ENCODE measurements at regions not wholly inside any gene's neighbourhood (a gene's known extent, or its start where the extent isn't known, plus 50 kb on each side); places are given as distances from the start of the nearest gene placed in this dataset.
"Not testable (repeated sequence)": the region's sequence is repeated elsewhere in the genome, so short reads cannot be mapped to it uniquely, and the experiment has no call there.

DNA sequence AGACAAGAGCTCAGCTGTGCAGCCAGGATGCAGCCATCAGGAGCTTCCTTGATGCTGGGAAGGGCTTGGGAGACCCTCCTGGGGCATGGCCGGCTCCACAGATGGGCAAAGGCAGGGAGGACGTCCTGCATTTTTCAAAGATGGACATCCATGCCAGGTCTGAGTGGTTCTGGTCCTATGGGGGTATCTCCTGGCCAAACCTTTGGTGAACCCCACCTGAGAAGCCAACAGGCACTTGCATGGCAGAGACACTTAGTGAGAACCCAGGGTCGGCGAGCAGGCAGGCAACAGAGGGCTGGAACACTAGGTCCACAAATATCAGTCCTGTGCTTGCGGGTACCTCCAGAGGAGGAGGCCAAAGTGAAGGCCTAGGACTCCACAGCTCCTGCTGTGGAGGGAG, 70.0 kb downstream of the KCTD15 start:
- no peak for DNase-seq (ENCODE audit: low read depth)
- H3K4me3 ChIP-seq (ENCODE audit: low read depth, low read length): no peak overlapping the region
- TF ChIP-seq, protein P1, sequence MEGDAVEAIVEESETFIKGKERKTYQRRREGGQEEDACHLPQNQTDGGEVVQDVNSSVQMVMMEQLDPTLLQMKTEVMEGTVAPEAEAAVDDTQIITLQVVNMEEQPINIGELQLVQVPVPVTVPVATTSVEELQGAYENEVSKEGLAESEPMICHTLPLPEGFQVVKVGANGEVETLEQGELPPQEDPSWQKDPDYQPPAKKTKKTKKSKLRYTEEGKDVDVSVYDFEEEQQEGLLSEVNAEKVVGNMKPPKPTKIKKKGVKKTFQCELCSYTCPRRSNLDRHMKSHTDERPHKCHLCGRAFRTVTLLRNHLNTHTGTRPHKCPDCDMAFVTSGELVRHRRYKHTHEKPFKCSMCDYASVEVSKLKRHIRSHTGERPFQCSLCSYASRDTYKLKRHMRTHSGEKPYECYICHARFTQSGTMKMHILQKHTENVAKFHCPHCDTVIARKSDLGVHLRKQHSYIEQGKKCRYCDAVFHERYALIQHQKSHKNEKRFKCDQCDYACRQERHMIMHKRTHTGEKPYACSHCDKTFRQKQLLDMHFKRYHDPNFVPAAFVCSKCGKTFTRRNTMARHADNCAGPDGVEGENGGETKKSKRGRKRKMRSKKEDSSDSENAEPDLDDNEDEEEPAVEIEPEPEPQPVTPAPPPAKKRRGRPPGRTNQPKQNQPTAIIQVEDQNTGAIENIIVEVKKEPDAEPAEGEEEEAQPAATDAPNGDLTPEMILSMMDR (IDR thresholded peaks at IDR 0.05; ENCODE audit: low read depth, low read length, missing control alignments): no peak

DNA sequence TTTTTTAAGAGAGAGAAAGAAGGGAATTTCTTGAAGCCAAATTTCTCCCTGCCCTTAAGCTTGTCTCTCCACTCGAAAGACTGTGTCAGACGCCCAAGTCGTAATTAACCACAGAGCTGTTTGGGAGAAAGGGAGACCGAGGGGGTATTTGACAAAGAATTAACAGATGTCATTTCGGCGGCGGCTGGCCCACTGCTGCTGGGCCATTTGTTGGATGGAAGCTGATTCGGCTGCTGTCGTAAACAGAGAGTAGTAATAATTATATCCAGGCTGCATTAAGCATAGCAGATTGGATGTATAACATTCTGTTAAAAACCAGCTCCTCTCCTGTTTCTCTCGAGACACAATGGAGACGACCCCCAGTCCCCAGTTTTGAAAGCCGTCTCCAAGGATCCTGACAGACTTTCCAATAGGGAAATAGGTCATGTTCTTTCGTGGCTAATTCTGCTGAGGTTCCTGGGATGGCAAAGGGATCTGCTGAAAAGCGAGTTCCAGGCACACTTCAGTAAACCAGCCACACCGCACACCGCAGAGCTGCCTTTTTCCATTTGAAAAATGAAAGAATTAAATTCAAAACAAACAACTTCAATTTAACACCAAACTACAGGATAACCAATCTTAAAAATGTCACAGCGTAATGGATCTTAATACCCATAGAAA, 71.5 kb downstream of the KCTD15 start:
- TF ChIP-seq, protein P1 (IDR thresholded peaks at IDR 0.05; ENCODE audit: low read depth, low read length, missing control alignments): no peak
- DNase-seq (ENCODE audit: low read depth): no peak
- H3K4me3 ChIP-seq (ENCODE audit: low read depth, low read length): no peak overlapping the region

DNA sequence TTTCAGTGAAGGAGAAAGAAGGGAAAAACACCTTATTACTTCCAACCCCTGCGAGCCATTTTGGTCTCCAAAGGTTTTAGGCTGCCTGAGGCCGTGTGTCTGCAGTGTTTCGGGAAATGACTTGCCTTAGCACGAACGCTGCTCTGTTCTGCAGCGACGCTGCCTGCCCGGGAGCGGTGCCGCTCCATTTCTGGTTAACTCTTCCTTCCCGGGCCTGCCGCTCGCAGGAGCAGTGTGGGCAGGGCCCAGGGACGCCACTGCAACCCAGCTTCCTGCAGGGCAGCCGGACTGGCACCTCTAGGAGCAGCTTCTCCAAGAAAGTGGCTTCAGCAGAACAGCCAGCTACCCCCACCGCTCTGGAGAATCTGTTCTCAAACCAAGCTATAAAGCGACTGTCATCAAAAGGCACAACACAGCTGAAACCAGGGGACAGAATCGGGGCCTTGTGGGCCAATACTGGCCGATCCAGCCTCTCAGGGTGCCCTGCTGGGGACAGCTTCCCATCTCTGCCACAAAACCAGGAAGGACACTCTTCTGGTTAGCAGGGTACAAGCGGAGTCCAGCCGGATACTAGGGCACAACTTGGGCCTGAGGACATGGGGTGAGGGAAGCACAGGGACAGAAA, 72.2 kb downstream of the KCTD15 start:
- TF ChIP-seq, protein P1 (IDR thresholded peaks at IDR 0.05; ENCODE audit: low read depth, low read length, missing control alignments): no peak
- DNase-seq (ENCODE audit: low read depth): no peak
- H3K4me3 ChIP-seq (ENCODE audit: low read depth, low read length): no peak overlapping the region

DNA sequence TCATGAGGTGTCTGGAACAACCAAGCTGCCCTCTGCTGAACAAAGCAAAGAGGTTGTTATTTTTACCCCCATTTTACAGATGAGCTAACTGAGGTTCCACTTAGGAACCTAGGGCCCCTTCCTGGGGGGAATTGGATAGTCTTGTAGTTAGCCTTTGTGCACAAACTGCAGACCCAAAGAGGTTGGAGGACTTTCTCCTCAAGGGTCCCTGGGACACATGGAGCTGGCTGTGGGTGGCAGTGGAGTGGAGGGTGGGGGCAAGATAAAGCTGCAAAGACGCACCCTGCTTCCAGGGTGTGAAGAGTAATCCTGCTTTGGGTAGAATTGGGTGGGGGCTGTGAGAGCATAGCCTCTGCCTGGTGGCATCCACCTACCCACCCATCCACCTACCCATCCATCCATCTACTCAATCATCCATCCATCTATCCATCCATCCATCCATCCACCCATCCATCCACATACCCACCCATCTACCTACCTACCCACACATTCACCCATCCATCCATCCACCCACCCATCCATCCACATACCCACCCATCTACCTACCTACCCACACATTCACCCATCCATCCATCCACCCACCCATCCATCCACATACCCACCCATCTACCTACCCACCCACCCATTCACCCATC, 73.7 kb downstream of the KCTD15 start:
- not testable (repeated sequence) for DNase-seq (ENCODE audit: low read depth); H3K4me3 ChIP-seq (ENCODE audit: low read depth, low read length)

DNA sequence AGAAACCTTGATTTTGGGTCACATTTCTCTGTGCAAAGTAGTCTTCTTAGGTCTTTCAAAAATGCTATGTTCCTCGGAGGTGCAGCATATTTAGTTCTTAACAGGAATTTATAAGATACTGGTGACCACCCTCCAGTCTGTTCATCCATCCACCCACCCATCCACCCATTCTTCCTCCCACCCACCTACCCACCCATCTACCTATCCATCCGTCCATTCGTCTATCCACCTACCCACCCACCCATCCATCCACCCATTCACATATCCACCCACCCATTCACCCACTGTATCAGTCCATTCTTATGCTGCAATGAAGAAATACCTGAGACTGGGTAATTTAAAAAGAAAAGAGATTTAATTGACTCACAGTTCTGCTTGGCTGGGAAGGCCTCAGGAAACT, 74.9 kb downstream of the KCTD15 start:
- TF ChIP-seq, protein P1 (IDR thresholded peaks at IDR 0.05; ENCODE audit: low read depth, low read length, missing control alignments): no peak
- DNase-seq (ENCODE audit: low read depth): no peak
- H3K4me3 ChIP-seq (ENCODE audit: low read depth, low read length): no peak overlapping the region

DNA sequence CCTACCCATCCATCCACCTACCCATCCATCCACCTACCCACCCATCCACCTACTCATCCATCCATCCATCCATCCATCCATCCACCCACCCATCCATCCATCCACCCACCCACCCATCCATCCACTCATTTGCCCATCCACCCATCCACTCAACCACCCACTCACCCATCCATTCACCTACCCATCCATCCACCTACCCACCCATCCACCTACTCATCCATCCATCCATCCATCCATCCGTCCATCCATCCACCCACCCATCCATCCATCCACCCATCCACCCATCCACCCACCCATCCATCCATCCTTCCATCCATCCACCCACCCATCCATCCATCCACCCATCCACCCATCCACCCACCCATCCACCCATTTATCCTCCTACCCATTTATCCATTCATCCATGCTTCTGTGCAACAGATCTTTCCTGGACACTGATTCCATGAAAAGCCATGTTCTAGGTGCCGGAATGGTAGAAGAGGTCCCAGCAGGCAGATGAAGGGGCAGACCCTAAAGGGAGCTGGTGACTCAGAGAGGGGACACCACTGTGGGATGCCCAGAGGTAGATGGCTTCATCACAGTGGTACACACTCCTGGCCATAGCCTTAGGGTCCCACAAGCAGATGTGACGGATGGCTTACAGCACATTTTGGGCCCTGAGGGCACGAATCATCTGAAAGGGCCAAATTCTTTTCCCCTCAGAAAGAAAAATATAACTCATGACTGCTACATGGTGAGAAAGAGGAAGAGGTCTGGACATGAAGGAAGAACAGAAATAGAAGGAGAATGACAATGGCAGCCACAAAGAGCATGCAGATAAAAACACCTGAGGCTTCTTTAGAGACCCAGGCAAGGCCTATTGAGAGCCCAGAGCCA, 76.0 kb downstream of the KCTD15 start:
- no peak overlapping the region for H3K4me3 ChIP-seq (ENCODE audit: low read depth, low read length)
- DNase-seq (ENCODE audit: low read depth): no peak
- TF ChIP-seq, protein P1 (IDR thresholded peaks at IDR 0.05; ENCODE audit: low read depth, low read length, missing control alignments): no peak

DNA sequence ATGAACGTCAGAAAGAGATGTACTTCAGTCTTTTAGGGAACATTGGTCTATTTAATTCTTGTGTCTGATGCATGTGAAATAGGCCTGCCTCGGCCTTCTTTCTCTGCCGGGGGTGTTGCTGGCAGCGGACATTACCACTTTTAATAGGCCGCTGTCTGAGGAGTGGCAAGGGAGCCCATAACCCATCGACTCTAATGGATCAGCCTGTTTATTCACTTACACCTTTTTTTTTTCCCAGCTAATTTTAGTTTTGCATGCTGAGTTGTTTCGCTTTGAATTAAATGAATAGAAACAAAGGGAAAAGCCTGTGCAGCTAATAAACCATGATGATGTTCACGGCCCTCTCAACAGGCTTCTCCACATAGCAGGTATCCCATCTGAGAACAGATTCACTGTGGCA, 78.4 kb downstream of the KCTD15 start:
- DNase-seq (ENCODE audit: low read depth): no peak
- TF ChIP-seq, protein P1 (IDR thresholded peaks at IDR 0.05; ENCODE audit: low read depth, low read length, missing control alignments): no peak
- no peak overlapping the region for H3K4me3 ChIP-seq (ENCODE audit: low read depth, low read length)

Data from GM12864 (cell line).